ENCODE measurements at regions not wholly inside any gene's neighbourhood (a gene's known extent, or its start where the extent isn't known, plus 50 kb on each side); places are given as distances from the start of the nearest gene placed in this dataset.

GRCh38 chr1:98417820-98418219 lies 243.7 kb upstream of the SNX7 start:
- TF ChIP-seq POLR2A (IDR thresholded peaks at IDR 0.05) (no peak), POLR2AphosphoS5 (IDR thresholded peaks at IDR 0.05) (no peak)
- TF ChIP-seq, protein P1, sequence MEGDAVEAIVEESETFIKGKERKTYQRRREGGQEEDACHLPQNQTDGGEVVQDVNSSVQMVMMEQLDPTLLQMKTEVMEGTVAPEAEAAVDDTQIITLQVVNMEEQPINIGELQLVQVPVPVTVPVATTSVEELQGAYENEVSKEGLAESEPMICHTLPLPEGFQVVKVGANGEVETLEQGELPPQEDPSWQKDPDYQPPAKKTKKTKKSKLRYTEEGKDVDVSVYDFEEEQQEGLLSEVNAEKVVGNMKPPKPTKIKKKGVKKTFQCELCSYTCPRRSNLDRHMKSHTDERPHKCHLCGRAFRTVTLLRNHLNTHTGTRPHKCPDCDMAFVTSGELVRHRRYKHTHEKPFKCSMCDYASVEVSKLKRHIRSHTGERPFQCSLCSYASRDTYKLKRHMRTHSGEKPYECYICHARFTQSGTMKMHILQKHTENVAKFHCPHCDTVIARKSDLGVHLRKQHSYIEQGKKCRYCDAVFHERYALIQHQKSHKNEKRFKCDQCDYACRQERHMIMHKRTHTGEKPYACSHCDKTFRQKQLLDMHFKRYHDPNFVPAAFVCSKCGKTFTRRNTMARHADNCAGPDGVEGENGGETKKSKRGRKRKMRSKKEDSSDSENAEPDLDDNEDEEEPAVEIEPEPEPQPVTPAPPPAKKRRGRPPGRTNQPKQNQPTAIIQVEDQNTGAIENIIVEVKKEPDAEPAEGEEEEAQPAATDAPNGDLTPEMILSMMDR (IDR thresholded peaks at IDR 0.05): no peak
